ENCODE measurements at regions not wholly inside any gene's neighbourhood (a gene's known extent, or its start where the extent isn't known, plus 50 kb on each side); places are given as distances from the start of the nearest gene placed in this dataset.

- Histone ChIP-seq H3K27ac (no peak overlapping the region), H3K9me3 (no peaks in the 10 kb centered on the region), H3K4me3 (no peak overlapping the region), H3K4me1 (no peaks in the 10 kb centered on the region), H3K27me3 (no peaks in the 10 kb centered on the region), H3K36me3 (no peaks in the 10 kb centered on the region)
- intact Hi-C loops (cut with DNase I) = no loop called here
- ATAC-seq (no peak), DNase-seq (no peak)
- 83 to 87% methylated on average over 2 of the region's 2 CpGs for WGBS, 2 donors
- no peak for TF ChIP-seq CTCF (IDR thresholded peaks at IDR 0.05)
Measured at GRCh38 chr5:153863951-153864350, 174.8 kb downstream of the FAM114A2 start.
